PC-9 (cell line): ENCODE measurements at regions not wholly inside any gene's neighbourhood (a gene's known extent, or its start where the extent isn't known, plus 50 kb on each side); places are given as distances from the start of the nearest gene placed in this dataset.

Experiments used
- BruUV-seq: library from RNA; stranded (reverse); fragments of 400-500 nt; replicated peaks from 2 replicates; lab custom pipeline; 2021; lab: Mats Ljungman, UMichigan
- CTCF ChIA-PET: fragments of 300-600 bp; sonication (Branson Sonifier 250); formaldehyde crosslinking; loops from one replicate; lab custom pipeline; 2022; ENCODE audit warnings: antibody characterized with exemption; lab: Charles Lee
- POLR2A ChIA-PET: fragments of 300-600 bp; sonication (Branson Sonifier 250); formaldehyde crosslinking; loops from one replicate; lab custom pipeline; 2022; ENCODE audit warnings: antibody characterized with exemption; ENCODE audit not compliant: unreplicated experiment; lab: Charles Lee
- DNase-seq, 2 experiments: peaks; one replicate each; pipeline versions ENCODE4 v3.0.0 to v3.0.0-alpha.2; 2015 to 2022; ENCODE audit warnings: mixed read lengths in 1 of 2
- H2AFZ ChIP-seq: fragments of 200-600 bp; sonication (generic); 2 replicates; pipeline ENCODE4 v1.8.1; 2017; ENCODE audit warnings: antibody characterized with exemption
- H3F3A ChIP-seq: fragments of 200-600 bp; sonication (generic); 2 replicates; pipeline ENCODE4 v1.8.1; 2017; ENCODE audit warnings: antibody characterized with exemption, mild to moderate bottlenecking, low read depth; ENCODE audit not compliant: insufficient read depth
- H3K27ac ChIP-seq: fragments of 200-600 bp; sonication (generic); 2 replicates; pipeline ENCODE4 v1.6.1; 2016; ENCODE audit warnings: mixed run types
- H3K27me3 ChIP-seq: fragments of 200-600 bp; sonication (generic); 2 replicates; pipeline ENCODE4 v1.6.1; 2016; ENCODE audit warnings: low read depth, mixed run types; ENCODE audit not compliant: insufficient read depth
- H3K36me3 ChIP-seq: fragments of 200-600 bp; sonication (generic); 2 replicates; pipeline ENCODE4 v1.6.1; 2016; ENCODE audit warnings: low read depth, mixed run types
- H3K4me1 ChIP-seq: fragments of 200-600 bp; sonication (generic); replicated peaks from 2 replicates; pipeline ENCODE4 v1.6.1; 2016; ENCODE audit warnings: mixed run types; ENCODE audit not compliant: insufficient read depth
- H3K4me2 ChIP-seq: fragments of 200-600 bp; sonication (generic); 2 replicates; pipeline ENCODE4 v1.6.1; 2017; ENCODE audit warnings: mixed run types
- H3K4me3 ChIP-seq: fragments of 200-600 bp; sonication (generic); 2 replicates; pipeline ENCODE4 v1.6.1; 2016; ENCODE audit warnings: mixed run types
- H3K79me2 ChIP-seq: fragments of 200-600 bp; sonication (generic); 2 replicates; pipeline ENCODE4 v1.6.1; 2017; ENCODE audit warnings: low read depth, mixed run types
- H3K9me2 ChIP-seq: fragments of 200-600 bp; sonication (generic); 2 replicates; pipeline ENCODE4 v1.8.1; 2017; ENCODE audit warnings: mild to moderate bottlenecking; ENCODE audit not compliant: insufficient read depth
- H3K9me3 ChIP-seq: fragments of 200-600 bp; sonication (generic); 2 replicates; pipeline ENCODE4 v1.8.1; 2016; ENCODE audit warnings: low read depth; ENCODE audit not compliant: insufficient read depth
- H4K20me1 ChIP-seq: fragments of 200-600 bp; sonication (generic); 2 replicates; pipeline ENCODE4 v1.8.1; 2017; ENCODE audit not compliant: insufficient read depth
- EZH2 ChIP-seq: fragments of 200-600 bp; sonication (generic); IDR thresholded peaks from 2 replicates; pipeline ENCODE4 v1.8.0; 2017; ENCODE audit warnings: antibody characterized with exemption, low read depth
- intact Hi-C: fragments of 100-400 bp; cut with micrococcal nuclease; formaldehyde crosslinking; loops from one replicate; pipeline ENCODE4 v1.10.0; 2022; ENCODE audit not compliant: unreplicated experiment
- TF ChIP-seq, protein P1 (sequence below): fragments of 200-600 bp; sonication (generic); conservative IDR thresholded peaks from 2 replicates; pipeline ENCODE4 v1.6.1; 2017; ENCODE audit warnings: mixed run types, antibody characterized with exemption, mild to moderate bottlenecking, moderate library complexity

GRCh38 chr5:164094291-164094690, 588.9 kb downstream of the MAT2B start:
- Histone ChIP-seq H3K4me3 (no peak overlapping the region), H3K27ac (no peak overlapping the region), H3F3A (no peaks in the 10 kb centered on the region), H3K4me2 (no peak overlapping the region), H3K36me3 (no peaks in the 10 kb centered on the region), H3K9me2 (no peaks in the 10 kb centered on the region), H3K79me2 (no peaks in the 10 kb centered on the region), H3K27me3 (no peaks in the 10 kb centered on the region), H3K9me3 (no peaks in the 10 kb centered on the region), H3K4me1 (no peaks in the 10 kb centered on the region), H2AFZ (no peak overlapping the region), H4K20me1 (no peaks in the 10 kb centered on the region)
- ChIA-PET CTCF (no interaction called here), POLR2A (no interaction called here)
- BruUV-seq, result no TSS peak
- TF ChIP-seq, protein P1, sequence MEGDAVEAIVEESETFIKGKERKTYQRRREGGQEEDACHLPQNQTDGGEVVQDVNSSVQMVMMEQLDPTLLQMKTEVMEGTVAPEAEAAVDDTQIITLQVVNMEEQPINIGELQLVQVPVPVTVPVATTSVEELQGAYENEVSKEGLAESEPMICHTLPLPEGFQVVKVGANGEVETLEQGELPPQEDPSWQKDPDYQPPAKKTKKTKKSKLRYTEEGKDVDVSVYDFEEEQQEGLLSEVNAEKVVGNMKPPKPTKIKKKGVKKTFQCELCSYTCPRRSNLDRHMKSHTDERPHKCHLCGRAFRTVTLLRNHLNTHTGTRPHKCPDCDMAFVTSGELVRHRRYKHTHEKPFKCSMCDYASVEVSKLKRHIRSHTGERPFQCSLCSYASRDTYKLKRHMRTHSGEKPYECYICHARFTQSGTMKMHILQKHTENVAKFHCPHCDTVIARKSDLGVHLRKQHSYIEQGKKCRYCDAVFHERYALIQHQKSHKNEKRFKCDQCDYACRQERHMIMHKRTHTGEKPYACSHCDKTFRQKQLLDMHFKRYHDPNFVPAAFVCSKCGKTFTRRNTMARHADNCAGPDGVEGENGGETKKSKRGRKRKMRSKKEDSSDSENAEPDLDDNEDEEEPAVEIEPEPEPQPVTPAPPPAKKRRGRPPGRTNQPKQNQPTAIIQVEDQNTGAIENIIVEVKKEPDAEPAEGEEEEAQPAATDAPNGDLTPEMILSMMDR, result no peak
- no peak for TF ChIP-seq EZH2
- no peak for DNase-seq
- intact Hi-C loops, result no loop called here

DNA sequence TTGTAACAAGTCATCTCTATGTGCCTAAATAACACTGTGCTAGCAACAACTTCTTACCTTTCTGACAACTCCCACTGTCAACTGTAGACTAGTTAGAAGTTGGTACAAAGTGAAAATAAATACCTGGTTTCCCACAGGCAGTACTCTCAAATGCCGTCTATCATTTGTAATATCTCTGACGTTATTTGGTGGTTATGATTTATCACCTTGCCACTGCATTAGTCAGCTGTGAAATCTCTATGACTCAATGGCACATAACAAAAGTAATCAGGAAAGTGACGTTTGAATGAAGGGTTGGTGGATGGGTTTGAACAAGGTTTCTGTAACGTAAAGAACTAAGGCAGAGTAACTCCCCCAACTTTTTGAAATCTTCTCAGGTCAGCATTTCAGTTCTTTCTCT, 592.3 kb downstream of the MAT2B start:
- intact Hi-C loops, result no loop called here
- POLR2A ChIA-PET, result no interaction called here
- Histone ChIP-seq H4K20me1 (no peaks in the 10 kb centered on the region), H3K9me3 (no peaks in the 10 kb centered on the region), H3K36me3 (no peaks in the 10 kb centered on the region), H3K27ac (no peak overlapping the region), H3K9me2 (no peaks in the 10 kb centered on the region), H3K79me2 (no peaks in the 10 kb centered on the region), H3K4me2 (no peak overlapping the region), H3K27me3 (no peaks in the 10 kb centered on the region), H3K4me1 (no peaks in the 10 kb centered on the region), H3K4me3 (no peak overlapping the region), H3F3A (no peaks in the 10 kb centered on the region), H2AFZ (0 out of 2 replicates have a peak overlapping the region, but pooled peaks have one; percentile 39)
- CTCF ChIA-PET, result no interaction called here
- DNase-seq, result no peak
- TF ChIP-seq EZH2, result no peak
- TF ChIP-seq, protein P1, result no peak
- BruUV-seq, result no TSS peak

DNA sequence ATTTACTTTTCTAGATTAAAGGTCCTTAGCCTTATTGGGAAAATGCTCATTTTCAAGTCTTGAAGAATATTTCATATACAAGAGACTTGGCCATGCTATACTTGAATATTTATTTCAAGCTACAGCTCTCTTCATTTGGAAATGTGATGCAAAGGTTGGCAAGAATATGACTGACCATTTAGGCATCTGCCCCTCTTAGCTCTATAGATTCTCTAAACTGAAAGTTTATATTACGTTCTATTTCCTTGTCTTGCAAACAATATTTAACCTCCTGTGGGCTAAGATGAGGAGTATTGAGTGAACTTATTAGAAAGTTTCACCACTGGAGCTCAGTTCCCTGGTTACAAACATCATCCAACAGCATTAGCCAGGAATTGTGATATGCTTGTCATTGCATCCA, 593.1 kb downstream of the MAT2B start:
- Histone ChIP-seq H3K4me1 (no peaks in the 10 kb centered on the region), H3K4me3 (no peak overlapping the region), H3K9me2 (no peaks in the 10 kb centered on the region), H3K4me2 (no peak overlapping the region), H3K27me3 (no peaks in the 10 kb centered on the region), H3F3A (no peaks in the 10 kb centered on the region), H4K20me1 (no peaks in the 10 kb centered on the region), H3K9me3 (no peaks in the 10 kb centered on the region), H2AFZ (no peak overlapping the region), H3K36me3 (no peaks in the 10 kb centered on the region), H3K27ac (no peak overlapping the region), H3K79me2 (no peaks in the 10 kb centered on the region)
- intact Hi-C loops, result no loop called here
- no peak for TF ChIP-seq EZH2
- TF ChIP-seq, protein P1, result no peak
- ChIA-PET CTCF (no interaction called here), POLR2A (no interaction called here)
- DNase-seq, result no peak
- no TSS peak for BruUV-seq
